Stimulated activated CD8-positive, alpha-beta memory T cell treated with anti-CD3 and anti-CD28 coated beads, Interleukin-12 subunit alpha, Interleukin-12 subunit beta, amount 100 ng/mL, for 4 hours (primary cell): ENCODE measurements at regions not wholly inside any gene's neighbourhood (a gene's known extent, or its start where the extent isn't known, plus 50 kb on each side); places are given as distances from the start of the nearest gene placed in this dataset.

Source experiments
- DNase-seq: peaks from one replicate; pipeline ENCODE4 v3.0.0-alpha.2; 2020; ENCODE audit warnings: low read depth

DNA sequence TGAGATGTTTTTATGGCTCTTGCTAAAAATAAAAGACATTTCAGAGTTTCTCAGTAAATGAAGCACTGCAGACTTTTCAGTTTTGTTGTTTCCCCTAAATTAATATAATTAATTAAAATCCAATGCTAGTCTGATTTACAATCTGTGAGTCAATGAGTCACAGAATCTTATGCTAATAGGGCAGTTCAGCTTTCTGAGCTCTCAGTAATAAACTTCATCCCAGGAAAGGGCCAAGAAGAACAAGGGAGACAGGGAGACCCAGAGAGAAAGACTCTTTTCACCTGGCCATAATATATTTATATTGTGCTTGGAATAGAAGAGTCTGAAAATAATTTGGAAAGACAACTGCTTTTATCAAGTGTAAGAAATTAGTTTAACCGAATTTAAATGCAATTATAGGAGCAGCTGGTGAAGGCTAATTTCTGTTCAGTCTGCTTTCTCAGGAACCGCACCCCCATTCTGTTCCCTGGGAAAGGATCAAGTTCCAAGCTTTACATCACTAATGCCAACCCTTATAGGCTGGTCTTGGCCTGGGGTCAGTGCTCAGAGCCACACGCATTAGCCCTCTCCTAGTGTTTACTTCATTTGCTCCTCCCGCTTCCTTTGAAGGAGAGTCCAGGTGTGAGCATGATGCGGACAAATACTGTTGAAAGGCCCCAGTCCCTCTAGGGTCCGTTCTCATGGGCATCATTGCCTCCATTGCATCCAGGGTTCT, 145.6 kb downstream of the ZBTB18 start:
- no peak for DNase-seq

DNA sequence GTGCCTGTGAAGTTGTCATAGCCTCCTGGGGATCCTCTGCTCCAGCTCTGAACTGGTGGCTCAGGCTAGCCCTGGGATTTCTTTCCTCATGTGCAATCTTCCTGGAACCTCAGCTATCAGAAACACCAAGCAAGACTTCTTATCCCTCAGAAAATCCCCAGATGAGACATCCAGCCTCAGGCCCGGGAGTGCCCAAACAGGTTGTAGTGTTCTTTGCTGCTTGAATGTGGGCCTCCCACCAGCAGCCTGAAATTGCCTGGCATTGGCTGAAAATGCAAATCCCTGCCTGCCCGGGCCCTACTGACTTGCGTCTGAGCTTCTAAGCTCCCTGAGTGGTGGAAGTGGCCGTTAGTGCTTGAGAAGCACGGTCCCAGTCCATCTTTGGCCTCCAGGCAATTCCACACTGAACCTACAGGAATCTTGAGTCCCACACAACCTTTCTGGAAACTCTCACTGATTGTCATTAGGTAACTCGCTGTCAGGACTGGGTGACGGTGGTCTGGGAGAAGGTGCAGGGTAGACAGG, 146.8 kb downstream of the ZBTB18 start:
- no peak for DNase-seq

DNA sequence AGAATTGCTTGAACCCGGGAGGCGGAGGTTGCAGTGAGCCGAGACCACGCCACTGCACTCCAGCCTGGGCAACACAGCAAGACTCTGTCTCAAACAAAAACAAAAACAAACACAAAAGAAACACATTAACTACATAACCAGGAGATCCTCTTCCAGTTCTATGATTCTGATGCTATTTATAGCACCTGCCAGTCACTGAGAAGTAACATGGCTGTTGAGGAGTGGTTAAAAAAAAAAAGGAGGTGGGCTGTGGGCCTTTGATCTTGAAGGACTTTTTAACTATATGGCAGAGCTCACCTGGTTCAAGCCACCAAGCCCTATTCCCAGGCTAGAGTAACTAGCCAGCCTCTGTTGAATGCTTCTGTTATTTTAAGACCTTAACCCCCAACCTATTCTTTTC, 148.8 kb downstream of the ZBTB18 start:
- DNase-seq: no peak

DNA sequence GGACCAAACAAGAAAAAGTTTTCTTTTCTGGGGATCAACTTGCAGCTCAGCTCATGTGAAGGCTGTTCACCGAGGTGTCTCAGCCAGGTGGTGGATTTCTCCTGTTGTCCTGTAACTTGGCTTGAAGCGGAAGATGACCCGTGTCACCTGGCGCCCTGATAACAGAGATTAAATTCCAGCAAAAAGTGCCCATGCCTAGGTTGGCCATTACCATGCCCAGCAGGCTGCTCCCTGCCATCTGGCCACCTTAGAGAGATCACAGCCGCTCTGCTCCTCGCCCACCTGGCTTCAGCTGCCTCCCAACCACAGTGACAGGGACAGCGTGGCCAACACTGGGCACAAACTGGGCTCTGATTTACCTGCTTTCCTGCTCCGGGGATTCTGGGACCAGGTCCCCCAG, 149.5 kb downstream of the ZBTB18 start:
- DNase-seq: no peak

GRCh38 chr1:244201750-244202149, 150.7 kb downstream of the ZBTB18 start:
- DNase-seq: no peak

DNA sequence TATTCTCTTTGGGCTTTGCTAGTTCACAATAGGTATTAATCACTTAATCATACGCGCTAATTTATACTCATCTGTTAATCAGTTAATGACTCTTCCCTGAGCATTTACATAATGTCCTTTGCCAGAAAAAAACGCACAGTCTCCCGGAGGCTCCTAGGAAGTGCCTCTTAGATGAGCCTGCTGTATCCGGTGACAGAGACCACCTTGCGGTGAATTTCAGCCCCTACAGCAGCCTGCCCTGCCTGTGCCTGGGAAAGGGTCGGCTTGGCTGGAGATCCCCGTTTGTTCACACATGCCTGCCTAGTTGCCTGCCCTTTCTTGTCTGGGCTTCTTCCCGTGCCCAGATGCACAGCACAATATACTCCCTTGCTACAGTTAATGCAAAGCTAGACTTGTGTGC, 152.9 kb downstream of the ZBTB18 start:
- no peak for DNase-seq

- no peak for DNase-seq
These were observed 154.1 kb downstream of the ZBTB18 start for GRCh38 chr1:244205171-244205570.

GRCh38 chr1:244205906-244206305, 154.8 kb downstream of the ZBTB18 start:
- DNase-seq: no peak

DNA sequence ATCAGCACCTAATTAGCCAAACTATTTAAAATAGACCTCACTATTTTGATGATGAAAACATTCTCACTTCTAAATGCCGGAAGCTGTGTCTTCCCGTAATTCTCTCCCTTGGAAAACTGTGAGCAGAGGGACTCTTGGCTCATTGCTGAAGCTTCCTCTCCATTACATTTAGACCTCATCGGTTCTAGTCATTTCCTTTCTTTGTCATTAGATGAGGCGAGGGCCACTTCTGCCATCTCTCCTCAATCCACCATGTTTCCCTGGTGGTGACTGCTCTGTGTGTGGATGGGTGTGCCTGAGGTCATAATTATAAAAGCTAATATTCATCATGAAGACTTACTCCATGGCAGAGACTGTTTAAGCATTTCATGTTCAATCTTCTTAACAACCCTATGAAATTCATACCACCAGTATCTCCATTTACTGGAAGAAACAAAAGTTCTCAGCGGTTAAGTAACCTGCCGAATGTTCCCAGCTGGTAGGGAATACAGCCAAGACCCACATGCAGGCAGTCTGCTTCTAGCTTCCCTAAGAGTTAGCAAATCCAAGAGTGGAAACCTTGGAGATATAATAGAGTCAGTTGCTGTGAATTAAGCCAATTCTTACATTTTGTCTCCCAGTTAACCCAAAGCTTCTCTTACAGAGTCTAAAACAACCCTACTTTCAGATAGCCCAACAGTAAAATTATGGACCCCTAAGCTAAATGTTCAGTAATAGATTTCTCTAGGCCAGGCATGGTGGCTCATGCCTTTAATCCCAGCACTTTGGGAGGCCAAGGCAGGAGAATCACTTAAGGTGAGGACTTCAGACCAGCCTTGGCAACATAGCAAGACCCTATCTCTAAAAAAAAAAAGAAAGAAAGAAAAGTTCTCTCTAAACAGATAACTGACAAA, 156.2 kb downstream of the ZBTB18 start:
- DNase-seq: no peak

- no peak for DNase-seq
These were observed 156.8 kb downstream of the ZBTB18 start for GRCh38 chr1:244207935-244208244.

DNA sequence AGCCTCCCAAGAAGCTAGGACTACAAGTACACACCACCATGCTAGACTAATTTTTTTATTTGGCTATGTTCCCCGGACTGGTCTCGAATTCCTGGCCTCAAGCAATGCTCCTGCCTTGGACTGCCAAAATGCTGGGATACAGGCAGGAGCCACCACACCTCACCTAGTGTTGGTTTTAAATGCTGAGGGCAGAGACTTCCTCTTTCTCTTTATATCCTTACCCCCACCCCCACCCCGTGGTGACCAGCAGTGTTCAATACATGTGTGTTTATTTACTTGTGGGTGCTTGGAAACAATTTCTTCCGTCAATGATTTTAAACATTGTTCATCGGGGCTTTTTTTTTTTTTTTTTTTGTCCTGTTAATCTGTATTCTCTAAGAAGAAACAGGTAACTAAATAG, 158.9 kb downstream of the ZBTB18 start:
- no peak for DNase-seq

DNA sequence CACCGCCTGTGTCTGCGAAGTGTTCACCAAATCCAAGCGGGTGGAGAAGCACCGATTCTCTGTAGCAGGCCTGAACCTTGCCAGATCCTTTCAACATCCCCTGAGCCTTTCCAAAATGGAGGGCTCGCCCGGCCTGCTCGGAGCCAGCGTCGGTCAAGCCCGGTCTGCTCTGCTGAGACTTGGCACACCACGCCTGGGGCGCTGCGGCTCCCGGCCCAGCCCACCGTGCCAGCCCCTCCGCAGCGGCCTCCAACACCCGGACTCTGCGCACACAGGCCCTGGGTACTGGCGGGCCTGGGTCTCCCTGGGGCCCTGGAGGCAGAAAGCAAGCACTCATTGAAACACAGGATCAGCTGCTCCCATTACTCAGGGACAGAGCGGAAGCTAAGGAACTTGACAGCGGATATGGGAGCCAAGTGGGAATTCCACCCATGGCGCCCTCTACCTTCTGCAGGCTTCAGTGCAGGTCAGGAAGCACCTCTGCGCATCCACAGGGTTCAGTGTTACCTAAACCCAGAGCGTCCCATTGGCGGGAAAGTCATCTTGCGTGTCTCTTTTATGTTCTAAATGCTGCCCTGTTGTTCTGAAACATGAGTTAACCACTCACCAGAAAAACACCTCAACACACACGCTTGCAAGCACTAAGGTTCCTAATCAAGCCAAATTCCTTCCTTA, 159.9 kb downstream of the ZBTB18 start:
- no peak for DNase-seq

DNA sequence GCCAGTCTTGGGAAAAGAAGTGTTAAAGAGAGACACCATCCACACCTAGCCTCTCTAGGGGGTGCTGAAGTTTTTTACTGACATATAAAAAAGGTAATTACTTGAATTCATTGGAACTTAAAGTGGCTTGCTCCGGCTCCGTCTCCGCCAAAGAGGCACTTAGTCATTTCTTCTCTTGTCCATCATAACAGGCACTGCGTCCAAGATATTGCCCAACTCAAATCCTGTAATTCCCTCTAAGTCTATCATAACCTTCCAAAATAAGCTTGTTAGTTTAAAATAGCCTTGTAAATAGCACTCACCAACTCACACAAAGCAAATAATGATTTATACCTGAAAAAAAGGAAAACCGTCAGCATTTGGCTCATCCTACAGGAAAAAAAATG, 160.5 kb downstream of the ZBTB18 start:
- no peak for DNase-seq

GRCh38 chr1:244212219-244212618, 161.1 kb downstream of the ZBTB18 start:
- DNase-seq: no peak

DNA sequence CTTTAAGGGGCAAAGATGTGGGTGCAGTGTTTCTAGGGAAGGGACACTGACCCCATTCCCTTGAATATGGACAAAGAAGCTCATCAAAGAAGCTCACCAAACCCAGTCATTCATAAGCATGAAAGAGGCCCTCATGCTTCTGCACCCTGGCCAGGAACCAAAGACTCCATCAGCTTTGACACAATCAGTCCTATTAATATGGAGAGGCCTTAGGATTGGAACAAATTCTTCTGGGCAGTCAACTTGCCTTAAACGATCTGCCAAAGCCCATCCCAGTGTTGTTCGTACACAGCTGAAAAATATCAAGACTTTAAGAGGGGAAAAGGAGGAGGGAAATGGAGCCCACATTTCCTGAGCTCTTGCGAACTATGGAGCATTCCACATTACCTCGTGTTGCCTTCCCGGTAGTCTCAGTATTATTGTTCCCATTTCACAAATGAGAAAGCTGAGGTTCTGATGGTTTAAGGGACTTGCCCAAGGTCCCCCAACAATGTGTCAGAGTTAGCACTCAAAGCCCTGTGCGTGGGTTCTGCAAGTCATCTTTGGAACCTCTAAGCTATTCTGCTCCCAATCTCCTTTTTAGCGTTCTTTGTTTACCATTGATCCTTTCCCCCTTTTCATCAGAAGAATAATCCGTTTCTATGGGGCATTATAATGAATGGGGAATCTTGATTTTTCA, 161.9 kb downstream of the ZBTB18 start:
- no peak for DNase-seq

DNA sequence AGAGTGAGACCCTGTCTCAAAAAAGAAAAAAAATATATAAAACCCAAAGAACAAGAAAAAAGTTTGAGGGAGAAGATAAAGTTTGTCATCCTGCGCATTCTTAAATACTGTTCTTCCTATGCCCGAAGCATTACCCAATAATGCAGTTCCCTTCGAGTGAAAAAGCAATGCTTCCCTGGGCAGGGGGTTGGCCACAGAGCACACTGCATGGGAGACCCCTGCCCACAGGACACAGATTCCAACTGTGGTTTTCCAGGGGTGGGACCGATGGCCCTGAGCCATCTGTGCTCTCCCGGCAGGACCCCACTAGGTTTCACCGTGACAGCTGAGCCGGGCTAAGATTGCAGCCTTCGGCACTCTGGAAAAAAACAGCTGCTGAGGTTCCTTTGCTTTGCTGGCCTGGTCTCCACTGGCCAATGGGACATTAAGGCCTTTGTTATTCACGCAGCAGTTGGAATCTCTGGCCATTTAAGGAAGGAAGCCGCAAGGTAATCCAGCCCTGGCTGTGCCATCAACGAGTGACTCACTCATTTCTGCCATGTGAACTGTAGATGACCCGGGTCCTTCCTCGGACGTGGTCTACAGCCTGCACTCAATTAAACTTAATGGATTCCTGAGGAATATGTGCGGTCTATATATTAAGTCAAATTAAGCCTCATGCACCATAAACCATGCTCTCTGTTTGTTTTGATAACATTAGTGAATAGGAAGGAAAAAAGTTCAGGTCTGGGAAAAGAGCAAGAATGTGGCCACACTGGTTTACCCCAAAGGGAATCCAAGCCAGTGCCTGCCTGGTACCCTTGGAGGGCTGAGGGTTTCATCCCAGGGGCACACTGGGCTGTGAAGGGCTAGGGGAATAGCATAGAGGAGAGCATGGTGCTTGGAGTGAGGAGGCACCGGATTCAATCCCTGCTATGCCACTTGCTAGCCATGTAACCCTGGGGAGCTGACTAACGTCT, 163.2 kb downstream of the ZBTB18 start:
- no peak for DNase-seq

- no peak for DNase-seq
These were observed 165.8 kb downstream of the ZBTB18 start for GRCh38 chr1:244216836-244217235.

- no peak for DNase-seq
These were observed 166.6 kb downstream of the ZBTB18 start for GRCh38 chr1:244217711-244218110.

- DNase-seq: no peak
These were observed 167.1 kb downstream of the ZBTB18 start for GRCh38 chr1:244218220-244218619.

DNA sequence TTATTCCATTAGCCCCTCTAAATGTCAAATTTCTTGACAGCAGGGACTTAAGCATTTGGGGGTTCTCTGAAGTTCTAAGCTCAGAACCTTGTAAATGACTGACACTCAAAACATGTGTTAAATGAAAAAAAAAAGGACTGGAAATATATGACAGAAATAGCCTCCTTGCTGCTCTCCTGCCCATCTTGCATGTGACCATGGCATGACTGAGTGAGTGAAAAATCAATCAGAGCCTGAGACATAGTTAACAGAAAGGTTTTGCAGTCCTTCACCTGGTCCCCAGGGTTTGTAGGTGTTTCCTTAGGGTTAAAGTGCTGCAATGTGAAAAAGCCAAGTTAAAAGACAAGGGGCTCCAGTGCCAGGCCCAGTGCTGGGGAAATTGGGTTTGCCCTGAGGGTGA, 168.1 kb downstream of the ZBTB18 start:
- DNase-seq: no peak

- DNase-seq: no peak
These were observed 168.7 kb downstream of the ZBTB18 start for GRCh38 chr1:244219802-244220201.
